Neuronal stem cell (in vitro differentiated cells): ENCODE measurements at regions not wholly inside any gene's neighbourhood (a gene's known extent, or its start where the extent isn't known, plus 50 kb on each side); places are given as distances from the start of the nearest gene placed in this dataset.

Experiments
- DNase-seq: peaks from one replicate; pipeline ENCODE4 v3.0.0-alpha.2; 2013; ENCODE audit warnings: low spot score
- H2AFZ ChIP-seq: one replicate; pipeline ENCODE4 v1.6.1; 2013; ENCODE audit warnings: mild to moderate bottlenecking, low read length, inconsistent platforms
- H2AK5ac ChIP-seq: 2 replicates; pipeline ENCODE4 v1.6.1; 2013; ENCODE audit warnings: low read depth, mild to moderate bottlenecking, inconsistent platforms, low read length, moderate library complexity, mixed read lengths
- H2BK120ac ChIP-seq: 2 replicates; pipeline ENCODE4 v1.6.1; 2013; ENCODE audit warnings: low read depth, mild to moderate bottlenecking, inconsistent platforms, low read length, moderate library complexity, mixed read lengths
- H2BK12ac ChIP-seq: one replicate; pipeline ENCODE4 v1.6.1; 2013; ENCODE audit warnings: low read length, inconsistent platforms
- H2BK15ac ChIP-seq: 2 replicates; pipeline ENCODE4 v1.6.1; 2013; ENCODE audit warnings: mild to moderate bottlenecking, low read length, inconsistent platforms, mixed read lengths
- H2BK5ac ChIP-seq: one replicate; pipeline ENCODE4 v1.6.1; 2013; ENCODE audit warnings: inconsistent platforms, mild to moderate bottlenecking, low read length, moderate library complexity
- H3K14ac ChIP-seq: one replicate; pipeline ENCODE4 v1.6.1; 2013; ENCODE audit warnings: low read length, inconsistent platforms
- H3K18ac ChIP-seq: 2 replicates; pipeline ENCODE4 v1.6.1; 2013; ENCODE audit warnings: low read length, inconsistent platforms
- H3K23ac ChIP-seq: 2 replicates; pipeline ENCODE4 v1.6.1; 2013; ENCODE audit warnings: low read depth, mild to moderate bottlenecking, mixed read lengths, low read length, inconsistent platforms; ENCODE audit not compliant: poor library complexity
- H3K27ac ChIP-seq: replicated peaks from 3 replicates; pipeline ENCODE4 v1.5.1; 2013; ENCODE audit warnings: low read length, inconsistent platforms
- H3K27me3 ChIP-seq, 3 experiments: 2 replicates each; pipeline ENCODE4 v1.6.1; 2013; ENCODE audit warnings: low read length in 3 of 3, mild to moderate bottlenecking in 2 of 3, inconsistent platforms in 1 of 3, low read depth in 1 of 3, mixed read lengths in 1 of 3, moderate library complexity in 1 of 3; ENCODE audit not compliant: control insufficient read depth in 3 of 3, insufficient read depth in 3 of 3
- H3K36me3 ChIP-seq, 2 donors: replicated peaks in 1 of 2; 2 replicates each; pipeline ENCODE4 v1.6.1; 2013; ENCODE audit warnings: low read length in 2 of 2; ENCODE audit not compliant: control insufficient read depth in 2 of 2, insufficient read depth in 2 of 2
- H3K4ac ChIP-seq: 2 replicates; pipeline ENCODE4 v1.6.1; 2013; ENCODE audit warnings: inconsistent platforms, mild to moderate bottlenecking, low read length, moderate library complexity
- H3K4me1 ChIP-seq, 2 donors: 1 replicate in 1 of 2; 2 replicates in 1 of 2; pipeline ENCODE4 v1.6.1; 2013; ENCODE audit warnings: low read length in 2 of 2, low read depth in 1 of 2; ENCODE audit not compliant: control insufficient read depth in 2 of 2, insufficient read depth in 1 of 2
- H3K4me2 ChIP-seq: one replicate; pipeline ENCODE4 v1.6.1; 2013; ENCODE audit warnings: mild to moderate bottlenecking, low read length, inconsistent platforms; ENCODE audit not compliant: insufficient read depth, poor library complexity, severe bottlenecking
- H3K4me3 ChIP-seq, 2 donors: 2 replicates each; pipeline ENCODE4 v1.5.1; 2013; ENCODE audit warnings: low read length in 2 of 2, mild to moderate bottlenecking in 2 of 2, inconsistent platforms in 1 of 2, moderate library complexity in 1 of 2
- H3K79me1 ChIP-seq: one replicate; pipeline ENCODE4 v1.6.1; 2013; ENCODE audit warnings: low read depth, mild to moderate bottlenecking, inconsistent platforms, low read length, moderate library complexity
- H3K9ac ChIP-seq: one replicate; pipeline ENCODE4 v1.6.1; 2013; ENCODE audit warnings: mild to moderate bottlenecking, low read depth, low read length, inconsistent platforms; ENCODE audit not compliant: poor library complexity
- H3K9me3 ChIP-seq, 2 donors: replicated peaks in 1 of 2; 2 replicates each; pipeline versions ENCODE3 to v1.6.1; 2013; ENCODE audit warnings: low read length in 2 of 2, mild to moderate bottlenecking in 2 of 2, inconsistent platforms in 1 of 2, low read depth in 1 of 2, mixed read lengths in 1 of 2, moderate library complexity in 1 of 2; ENCODE audit not compliant: control insufficient read depth in 2 of 2, insufficient read depth in 1 of 2
- H4K8ac ChIP-seq: one replicate; pipeline ENCODE4 v1.6.1; 2013; ENCODE audit warnings: low read depth, mild to moderate bottlenecking, inconsistent platforms, low read length, moderate library complexity
- H4K91ac ChIP-seq: one replicate; pipeline ENCODE4 v1.6.1; 2013; ENCODE audit warnings: low read length, low read depth, mild to moderate bottlenecking, inconsistent platforms; ENCODE audit not compliant: poor library complexity
- WGBS, 2 donors: extraction: QIAGEN DNeasy Blood & Tissue Kit; methylation state at CpG; one replicate each; pipeline ENCODE4 v1.1.7; 2013; ENCODE audit warnings: missing lambda C conversion rate in 2 of 2, mixed read lengths in 1 of 2; ENCODE audit not compliant: insufficient read length in 2 of 2, insufficient replicate concordance in 1 of 2; ENCODE audit errors: extremely low coverage in 2 of 2; 5-methylcytosine and 5-hydroxymethylcytosine counted together

DNA sequence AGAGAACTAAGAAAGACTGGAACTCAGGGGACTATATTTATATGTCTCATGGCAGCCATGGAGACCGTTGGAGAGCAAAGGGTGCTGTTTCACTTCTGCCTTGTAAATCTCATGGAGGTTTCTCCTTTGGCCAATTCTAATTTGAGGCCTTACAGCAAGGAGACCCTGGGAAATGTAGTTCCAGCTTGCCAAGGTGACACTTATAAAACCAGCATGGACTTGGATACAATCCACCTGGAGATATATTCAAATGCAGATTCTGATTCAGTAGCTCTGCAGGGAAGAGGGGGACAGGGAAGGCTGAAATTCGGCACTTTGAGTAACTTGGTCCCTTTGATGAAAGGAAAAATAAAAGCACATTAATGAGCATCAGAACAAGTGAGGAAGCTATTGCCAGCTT lies 90.0 kb downstream of the OXGR1 start:
- Histone ChIP-seq H3K27ac (no peak overlapping the region), H3K36me3 (no peaks in the 10 kb centered on the region), H3K14ac (no peak overlapping the region), H3K18ac (no peak overlapping the region), H3K9me3 (no peaks in the 10 kb centered on the region), H4K91ac (no peak overlapping the region), H2BK5ac (no peak overlapping the region), H2AK5ac (no peak overlapping the region), H3K4me2 (no peak overlapping the region), H2AFZ (no peak overlapping the region), H2BK120ac (no peak overlapping the region), H3K27me3 (no peaks in the 10 kb centered on the region), H3K4me3 (no peak overlapping the region), H3K4ac (no peak overlapping the region), H4K8ac (no peak overlapping the region), H3K9ac (no peak overlapping the region), H3K79me1 (no peaks in the 10 kb centered on the region), H2BK12ac (no peak overlapping the region), H3K23ac (no peak overlapping the region), H3K4me1 (peaks cover 0 to 2% of the 10 kb centered on the region in 2 donors), H2BK15ac (no peak overlapping the region)
- WGBS, 2 donors: no CpG with 5 or more reads among the region's 2 CpGs
- DNase-seq: no peak

DNA sequence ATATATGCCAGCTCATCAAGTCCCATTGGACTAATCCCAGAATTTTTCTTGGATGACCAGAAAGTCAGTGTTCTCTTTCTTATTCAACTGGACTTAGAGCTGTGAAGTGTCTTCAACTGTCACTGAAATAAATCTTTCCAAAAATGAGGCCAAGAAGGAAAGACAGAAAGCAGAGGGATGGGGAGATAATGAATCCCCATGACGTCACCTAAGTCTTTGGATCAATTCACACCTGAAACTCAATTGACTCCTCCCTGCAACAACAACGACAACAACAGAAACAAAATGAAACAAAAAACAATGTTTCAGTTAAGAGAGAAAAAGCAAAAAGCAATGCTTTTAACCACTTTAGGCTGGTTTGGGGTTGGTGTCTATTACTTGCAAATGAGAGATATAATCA lies 91.2 kb downstream of the OXGR1 start:
- DNase-seq: no peak
- no peaks in the 10 kb centered on the region for H3K36me3 ChIP-seq
- no peak overlapping the region for H3K4me3 ChIP-seq
- H3K9ac ChIP-seq: no peak overlapping the region
- no peak overlapping the region for H2BK12ac ChIP-seq
- WGBS, 2 donors: no CpG with 5 or more reads among the region's 2 CpGs
- no peak overlapping the region for H3K14ac ChIP-seq
- no peaks in the 10 kb centered on the region for H3K27me3 ChIP-seq
- H3K23ac ChIP-seq: no peak overlapping the region
- no peak overlapping the region for H2BK15ac ChIP-seq
- no peak overlapping the region for H3K4ac ChIP-seq
- no peak overlapping the region for H2BK120ac ChIP-seq
- no peaks in the 10 kb centered on the region for H3K79me1 ChIP-seq
- no peak overlapping the region for H2AFZ ChIP-seq
- no peak overlapping the region for H2AK5ac ChIP-seq
- H4K8ac ChIP-seq: no peak overlapping the region
- no peak overlapping the region for H4K91ac ChIP-seq
- no peak overlapping the region for H3K4me2 ChIP-seq
- no peaks in the 10 kb centered on the region for H3K9me3 ChIP-seq
- peaks cover 0 to 9% of the 10 kb centered on the region in 2 donors for H3K4me1 ChIP-seq
- no peak overlapping the region for H2BK5ac ChIP-seq
- H3K18ac ChIP-seq: no peak overlapping the region
- no peak overlapping the region for H3K27ac ChIP-seq

DNA sequence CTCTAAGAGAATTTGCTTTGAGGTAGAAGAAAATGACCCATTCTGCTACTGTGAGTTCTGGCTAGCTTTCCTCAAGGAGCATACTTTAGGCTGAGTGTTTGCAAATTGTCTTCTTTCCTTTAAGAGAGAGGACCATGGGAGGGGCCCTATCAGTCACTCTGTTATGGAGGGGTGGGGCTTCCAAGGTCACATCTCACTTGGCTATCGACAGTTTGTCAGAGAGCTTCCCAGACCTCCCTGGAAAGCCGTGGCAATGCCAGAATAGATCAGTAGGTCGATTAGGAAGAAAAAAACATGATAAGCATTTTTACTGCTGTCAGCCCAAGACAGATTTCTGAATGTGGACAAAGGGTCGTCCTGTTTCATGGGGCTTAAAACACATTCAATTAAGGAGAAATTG lies 93.3 kb downstream of the OXGR1 start:
- DNase-seq: no peak
- Histone ChIP-seq H4K8ac (no peak overlapping the region), H2BK5ac (no peak overlapping the region), H2AFZ (no peak overlapping the region), H2AK5ac (no peak overlapping the region), H2BK120ac (no peak overlapping the region), H3K27ac (no peak overlapping the region), H3K4me3 (no peak overlapping the region), H3K27me3 (no peaks in the 10 kb centered on the region), H2BK15ac (no peak overlapping the region), H2BK12ac (no peak overlapping the region), H3K9ac (no peak overlapping the region), H3K4me1 (peaks cover 0 to 9% of the 10 kb centered on the region in 2 donors), H3K4me2 (no peak overlapping the region), H3K79me1 (no peaks in the 10 kb centered on the region), H3K9me3 (no peaks in the 10 kb centered on the region), H3K18ac (no peak overlapping the region), H3K14ac (no peak overlapping the region), H3K23ac (no peak overlapping the region), H3K4ac (no peak overlapping the region), H4K91ac (no peak overlapping the region), H3K36me3 (no peaks in the 10 kb centered on the region)
- WGBS, 2 donors: no CpG with 5 or more reads among the region's 4 CpGs

DNA sequence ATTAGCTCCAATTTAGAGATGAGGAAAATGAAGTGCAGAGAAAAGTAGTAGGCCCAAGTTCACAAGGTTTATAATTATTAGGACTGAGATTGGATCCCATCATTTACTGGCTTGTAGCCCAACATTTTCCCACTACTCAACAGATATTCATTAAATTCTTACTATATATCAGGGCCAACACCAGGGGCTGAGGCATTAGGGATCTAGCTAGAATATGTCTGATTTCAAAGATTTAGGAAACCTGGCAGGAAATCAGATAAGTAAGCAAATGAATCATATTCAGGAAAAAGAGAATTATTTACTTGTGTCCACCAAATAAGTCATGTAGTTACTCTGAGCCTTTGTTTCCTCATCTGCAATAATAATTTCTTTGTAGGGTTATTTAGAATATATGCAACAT lies 94.3 kb downstream of the OXGR1 start:
- H2BK120ac ChIP-seq: no peak overlapping the region
- DNase-seq: no peak

More for the DNA sequence above, 94.3 kb downstream of the OXGR1 start:
- Histone ChIP-seq H3K27ac (no peak overlapping the region), H3K4me3 (no peak overlapping the region), H3K4me2 (no peak overlapping the region), H3K36me3 (no peaks in the 10 kb centered on the region), H3K9ac (no peak overlapping the region), H3K4ac (no peak overlapping the region), H3K4me1 (peaks cover 0 to 9% of the 10 kb centered on the region in 2 donors), H2BK12ac (no peak overlapping the region), H3K18ac (no peak overlapping the region), H3K14ac (no peak overlapping the region), H2AK5ac (no peak overlapping the region), H4K91ac (no peak overlapping the region), H3K27me3 (no peaks in the 10 kb centered on the region), H2AFZ (no peak overlapping the region), H2BK15ac (no peak overlapping the region), H3K23ac (no peak overlapping the region), H2BK5ac (no peak overlapping the region), H4K8ac (no peak overlapping the region), H3K9me3 (peaks cover 0 to 3% of the 10 kb centered on the region in 2 donors), H3K79me1 (no peaks in the 10 kb centered on the region)
